ENCODE measurements at regions not wholly inside any gene's neighbourhood (a gene's known extent, or its start where the extent isn't known, plus 50 kb on each side); places are given as distances from the start of the nearest gene placed in this dataset.
A peak's percentile ranks its signal among the peaks of the same experiment; 100 is the strongest.

GRCh38 chr11:87739766-87740165 is 435.5 kb downstream of the RAB38 start:
- no peak for TF ChIP-seq CTCF (IDR thresholded peaks at IDR 0.05; ENCODE audit: insufficient read depth, low read depth, low read length)
- DNase-seq (ENCODE audit: low read depth): peak; percentile 65
- POLR2A ChIA-PET: no interaction called here

GRCh38 chr11:87739261-87739660 is 436.0 kb downstream of the RAB38 start:
- no peak for DNase-seq (ENCODE audit: low read depth)
- Histone ChIP-seq H3K27me3 (ENCODE audit: control insufficient read depth, insufficient read depth, low read length) (no peaks in the 10 kb centered on the region), H3K36me3 (ENCODE audit: control insufficient read depth, insufficient read depth, low read length) (no peaks in the 10 kb centered on the region), H3K4me3 (ENCODE audit: low read depth, low read length) (no peak overlapping the region)
- ChIA-PET CTCF (no interaction called here), POLR2A (no interaction called here)
- TF ChIP-seq CTCF (IDR thresholded peaks at IDR 0.05; ENCODE audit: insufficient read depth, low read depth, low read length): no peak

More at GRCh38 chr11:87739766-87740165, 435.5 kb downstream of the RAB38 start:
- H3K27me3 ChIP-seq (ENCODE audit: control insufficient read depth, insufficient read depth, low read length): no peaks in the 10 kb centered on the region
- no peaks in the 10 kb centered on the region for H3K36me3 ChIP-seq (ENCODE audit: control insufficient read depth, insufficient read depth, low read length)
- no peak overlapping the region for H3K4me3 ChIP-seq (ENCODE audit: low read depth, low read length)
- CTCF ChIA-PET: no interaction called here

GRCh38 chr11:87736928-87737327 is 438.3 kb downstream of the RAB38 start:
- no peaks in the 10 kb centered on the region for H3K36me3 ChIP-seq (ENCODE audit: control insufficient read depth, insufficient read depth, low read length)
- POLR2A ChIA-PET: no interaction called here
- TF ChIP-seq CTCF (IDR thresholded peaks at IDR 0.05; ENCODE audit: insufficient read depth, low read depth, low read length): no peak
- DNase-seq (ENCODE audit: low read depth): no peak
- CTCF ChIA-PET: interaction anchor here (0.9 kb wide), 2 partner anchors 15 kb away, joined by 4 to 5 read pairs; no protein-coding TSS in a partner anchor
- H3K4me3 ChIP-seq (ENCODE audit: low read depth, low read length): no peak overlapping the region
- no peaks in the 10 kb centered on the region for H3K27me3 ChIP-seq (ENCODE audit: control insufficient read depth, insufficient read depth, low read length)

- no peaks in the 10 kb centered on the region for H3K36me3 ChIP-seq (ENCODE audit: control insufficient read depth, insufficient read depth, low read length)
- ChIA-PET POLR2A (no interaction called here), CTCF (no interaction called here)
- H3K4me3 ChIP-seq (ENCODE audit: low read depth, low read length): no peak overlapping the region
- H3K27me3 ChIP-seq (ENCODE audit: control insufficient read depth, insufficient read depth, low read length): no peaks in the 10 kb centered on the region
- TF ChIP-seq CTCF (IDR thresholded peaks at IDR 0.05; ENCODE audit: insufficient read depth, low read depth, low read length): no peak
- no peak for DNase-seq (ENCODE audit: low read depth)
These were observed 448.7 kb downstream of the RAB38 start for GRCh38 chr11:87726506-87726905.

- Histone ChIP-seq H3K4me3 (ENCODE audit: low read depth, low read length) (no peak overlapping the region), H3K36me3 (ENCODE audit: control insufficient read depth, insufficient read depth, low read length) (no peaks in the 10 kb centered on the region), H3K27me3 (ENCODE audit: control insufficient read depth, insufficient read depth, low read length) (no peaks in the 10 kb centered on the region)
- TF ChIP-seq CTCF (IDR thresholded peaks at IDR 0.05; ENCODE audit: insufficient read depth, low read depth, low read length): no peak
- ChIA-PET CTCF (interaction anchor here (1.3 to 3.4 kb wide), 3 partner anchors 9 to 371 kb away, joined by 3 to 19 read pairs (median 15); no protein-coding TSS in a partner anchor), POLR2A (no interaction called here)
- no peak for DNase-seq (ENCODE audit: low read depth)
These were observed 450.9 kb downstream of the RAB38 start for GRCh38 chr11:87724358-87724757.
